NOMO-1 treated with dmso at 0.1 percent for 144 hours (cell line): ENCODE measurements at regions not wholly inside any gene's neighbourhood (a gene's known extent, or its start where the extent isn't known, plus 50 kb on each side); places are given as distances from the start of the nearest gene placed in this dataset.
"Not testable (repeated sequence)": the region's sequence is repeated elsewhere in the genome, so short reads cannot be mapped to it uniquely, and the experiment has no call there.

ENCODE experiments used
- DNase-seq: peaks from one replicate; lab custom pipeline; 2025; ENCODE audit not compliant: unreplicated experiment; lab: John Stamatoyannopoulos, UW

DNA sequence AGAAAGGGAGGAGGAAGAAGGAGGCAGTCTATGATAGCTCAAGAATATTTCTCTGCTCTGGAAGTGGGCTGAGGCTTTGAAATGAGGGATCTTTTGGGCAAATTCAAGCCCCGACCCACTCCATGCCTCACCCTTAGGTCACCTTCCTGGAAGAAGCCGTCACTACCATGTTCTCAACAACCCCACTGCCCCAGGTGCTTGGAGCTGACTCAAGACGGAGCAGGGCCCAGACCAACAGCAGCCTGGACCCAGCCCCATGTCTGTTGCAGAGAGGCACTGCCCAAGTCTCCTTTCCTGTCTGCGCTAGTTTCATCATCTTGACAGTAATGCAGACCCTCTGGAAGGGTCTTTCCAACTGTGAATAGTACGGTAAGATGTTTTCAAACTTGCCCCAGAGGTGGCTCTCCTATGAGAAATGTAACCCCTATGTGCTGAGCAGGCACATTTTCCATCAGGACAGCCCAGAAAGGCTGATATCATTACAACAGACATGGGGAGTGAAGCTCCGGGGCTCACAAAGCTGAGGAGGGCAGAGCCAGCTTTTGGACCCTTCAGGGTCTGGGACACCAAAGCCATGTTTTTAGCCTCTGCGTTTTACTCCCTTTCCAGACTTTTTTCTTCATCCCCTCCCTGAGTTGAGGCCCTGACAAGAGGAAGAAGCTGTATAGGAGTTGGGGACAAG is 128.2 kb upstream of the LARP1 start:
- no peak for DNase-seq

DNA sequence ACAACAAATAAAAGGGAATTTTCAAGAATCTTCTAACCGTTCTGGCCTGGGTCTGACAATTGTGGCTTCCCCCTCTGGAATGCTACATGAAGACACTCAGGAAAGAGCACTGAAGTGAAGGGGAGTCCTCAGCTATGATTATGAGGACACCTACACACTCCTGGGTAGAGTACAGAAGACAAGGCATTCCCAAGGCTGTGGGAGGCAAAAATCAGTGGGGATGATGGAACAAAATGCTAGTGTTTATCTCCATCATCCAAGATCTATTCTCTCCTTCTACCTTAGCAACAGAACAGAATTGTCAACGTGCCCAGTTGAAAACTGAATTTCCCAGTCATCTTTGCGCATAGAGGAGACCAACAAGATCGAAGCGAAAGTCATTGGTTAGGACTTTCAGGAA is 130.1 kb upstream of the LARP1 start:
- no peak for DNase-seq

DNA sequence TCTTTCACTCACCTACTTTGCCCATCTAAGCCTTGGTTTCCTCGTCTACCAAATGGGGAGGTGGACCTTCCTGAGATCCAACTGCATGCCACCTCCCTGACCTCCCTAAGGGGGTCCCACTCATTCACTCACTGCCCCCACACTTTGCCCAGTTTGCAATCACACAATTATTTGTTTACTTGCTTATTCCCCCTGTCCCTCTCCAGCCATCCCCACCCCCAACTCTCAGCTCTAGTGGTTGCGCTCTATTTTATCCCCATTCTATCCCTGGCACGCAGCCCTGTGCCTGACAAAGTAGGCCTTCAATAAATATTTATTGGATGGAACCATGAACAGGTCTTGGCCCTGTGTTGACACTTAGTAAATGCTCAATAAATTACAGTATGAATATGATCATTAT is 130.8 kb upstream of the LARP1 start:
- no peak for DNase-seq

DNA sequence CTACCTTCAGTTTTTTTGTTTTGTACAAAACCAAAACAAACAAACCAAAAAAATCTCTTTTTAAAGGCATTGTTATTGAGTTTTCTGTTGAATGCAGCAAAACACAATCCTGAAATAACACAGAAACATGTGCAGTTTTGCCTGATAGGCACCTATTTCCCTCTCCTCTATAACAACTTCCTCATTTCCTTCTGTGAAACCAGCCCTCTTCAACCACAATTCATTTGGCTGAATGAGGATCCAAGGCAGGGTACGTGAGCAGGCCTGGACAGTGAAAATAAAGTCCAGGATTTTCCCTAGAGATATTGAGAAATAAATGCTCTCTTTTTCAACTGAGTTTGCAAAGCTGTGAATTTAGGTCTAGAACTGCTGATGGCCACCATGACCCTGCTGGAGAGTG is 134.8 kb upstream of the LARP1 start:
- peak; percentile 52 for DNase-seq

DNA sequence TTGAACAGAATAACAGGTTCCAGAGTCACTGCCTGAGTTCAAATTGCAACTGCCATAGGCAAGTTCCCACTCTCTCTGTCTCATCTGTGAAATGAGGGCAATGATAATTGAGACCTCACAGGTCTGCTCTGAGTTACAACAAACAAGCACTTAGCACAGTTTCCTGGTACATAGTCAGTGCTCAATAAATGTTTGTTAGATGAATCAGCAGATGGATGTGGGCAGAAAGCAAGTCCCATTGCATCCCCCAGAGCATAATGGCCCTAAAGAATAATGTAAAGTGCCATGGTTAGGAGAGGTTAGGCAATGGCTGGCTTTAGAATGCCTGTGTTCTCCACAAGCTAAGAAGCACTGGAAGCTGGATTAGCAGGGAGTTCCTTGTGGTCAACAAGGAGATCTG is 136.5 kb upstream of the LARP1 start:
- no peak for DNase-seq

DNA sequence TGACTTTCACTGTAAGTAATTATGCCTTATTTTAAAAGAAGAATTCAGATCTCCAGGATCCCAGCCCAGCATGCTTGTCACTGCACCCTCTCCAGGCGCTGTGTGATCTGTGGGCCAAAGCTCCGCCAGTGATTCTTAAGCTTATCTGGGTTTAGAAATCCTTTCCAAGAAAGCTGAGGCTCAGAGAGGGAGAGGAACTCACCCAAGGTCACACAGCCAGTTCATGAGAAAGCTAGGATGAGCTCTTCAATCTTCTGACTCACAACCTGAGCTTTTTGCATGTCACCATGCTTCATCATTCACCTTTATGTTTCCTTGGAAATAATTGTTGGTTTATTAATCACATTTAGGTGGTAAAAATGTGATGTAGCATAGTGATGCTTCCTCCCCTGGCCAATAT is 136.6 kb upstream of the HAND1 start:
- DNase-seq: no peak

DNA sequence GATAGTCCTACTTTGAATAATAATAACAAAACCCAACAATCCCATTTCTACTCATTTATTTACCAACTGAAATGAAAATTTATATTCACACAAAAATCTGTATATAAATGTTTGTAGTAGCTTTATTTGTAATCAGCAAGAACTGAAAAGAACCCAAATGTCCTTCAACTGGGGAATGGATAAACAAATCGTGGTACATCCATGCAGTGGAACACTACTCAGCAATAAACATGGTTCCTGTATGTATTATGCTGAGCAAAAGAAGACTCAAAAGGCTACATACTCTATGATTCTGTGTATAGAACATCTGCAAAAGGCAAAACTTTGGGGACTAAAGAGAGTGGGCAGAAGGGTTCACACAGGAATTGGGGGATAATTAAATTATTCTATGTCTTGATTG is 136.1 kb upstream of the HAND1 start:
- DNase-seq: no peak

DNA sequence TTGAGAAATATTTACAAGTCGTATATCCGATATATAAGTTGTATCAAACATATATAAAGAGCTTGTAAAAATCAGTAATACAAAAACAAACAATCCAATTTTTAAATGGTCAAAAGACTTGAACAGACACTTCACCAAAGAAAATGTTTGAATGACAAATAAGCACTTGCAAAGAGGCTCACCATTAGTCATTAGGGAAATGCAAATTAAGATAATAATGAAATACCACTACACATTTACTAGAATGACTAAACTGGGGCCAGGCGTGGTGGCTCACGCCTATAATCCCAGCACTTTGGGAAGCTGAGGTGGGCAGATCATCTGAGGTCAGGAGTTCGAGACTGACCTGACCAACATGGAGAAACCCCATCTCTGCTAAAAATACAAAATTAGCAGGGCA is 134.6 kb upstream of the HAND1 start:
- no peak for DNase-seq

DNA sequence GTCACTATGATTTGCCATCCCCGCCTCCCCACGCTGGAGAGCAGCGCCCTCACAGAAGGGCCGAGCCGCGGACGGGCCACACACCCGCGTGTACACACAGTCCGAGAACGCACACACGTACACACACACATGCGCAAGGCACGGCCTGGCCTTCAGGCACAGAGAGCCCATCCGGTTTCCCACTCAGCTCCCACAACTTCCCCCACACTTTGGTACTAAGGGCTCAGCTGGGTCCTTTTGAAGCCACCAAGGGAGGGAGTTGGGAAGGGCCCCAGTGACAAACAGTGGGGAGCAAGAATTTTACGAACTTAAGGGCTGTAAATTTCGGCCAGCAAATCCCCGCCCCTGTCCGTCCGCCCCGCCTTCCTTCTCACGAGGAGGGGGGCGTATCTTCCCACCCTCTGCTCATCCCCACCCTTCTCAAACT is 133.3 kb upstream of the HAND1 start:
- DNase-seq: no peak

DNA sequence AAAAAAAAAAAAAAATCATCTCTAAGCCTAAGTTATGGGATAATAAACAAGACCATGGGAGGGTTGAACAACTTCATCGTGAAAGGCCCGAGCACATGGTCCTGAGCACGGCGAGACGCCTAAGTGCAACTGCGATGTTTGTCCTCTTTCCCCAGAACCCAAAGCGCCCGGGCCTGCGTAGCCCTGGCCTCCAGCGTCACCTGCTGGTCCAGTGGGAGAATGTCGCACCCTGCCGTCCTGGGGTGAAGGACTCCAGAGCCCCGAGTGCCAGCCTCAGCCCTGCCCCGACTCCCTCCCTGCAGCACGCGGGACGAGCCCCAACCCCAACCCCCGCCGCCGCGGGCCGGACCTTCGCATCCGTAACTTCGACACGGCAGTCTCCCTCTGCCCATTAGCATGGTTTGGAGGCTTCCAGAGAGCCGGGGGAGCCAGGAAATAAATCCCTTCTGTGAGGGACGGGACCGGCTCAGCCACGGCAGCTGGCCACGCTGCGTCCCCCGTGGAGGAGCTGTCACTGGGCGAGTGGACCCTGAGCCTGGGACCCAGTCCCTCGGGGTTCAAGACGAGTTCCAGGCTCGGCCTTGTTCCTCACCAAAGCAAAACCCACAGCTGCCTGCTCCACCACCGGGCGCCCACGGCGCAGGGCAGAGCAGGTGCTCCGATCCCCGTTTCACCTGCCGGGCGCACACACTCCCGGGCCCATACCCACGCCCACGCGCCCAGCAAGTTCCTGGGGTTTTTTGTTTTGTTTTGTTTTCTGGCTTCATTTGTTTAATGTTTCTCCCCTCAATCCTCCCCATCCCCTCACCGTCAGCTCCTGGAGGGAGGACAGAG is 132.5 kb upstream of the HAND1 start:
- peak; percentile 72 for DNase-seq

DNA sequence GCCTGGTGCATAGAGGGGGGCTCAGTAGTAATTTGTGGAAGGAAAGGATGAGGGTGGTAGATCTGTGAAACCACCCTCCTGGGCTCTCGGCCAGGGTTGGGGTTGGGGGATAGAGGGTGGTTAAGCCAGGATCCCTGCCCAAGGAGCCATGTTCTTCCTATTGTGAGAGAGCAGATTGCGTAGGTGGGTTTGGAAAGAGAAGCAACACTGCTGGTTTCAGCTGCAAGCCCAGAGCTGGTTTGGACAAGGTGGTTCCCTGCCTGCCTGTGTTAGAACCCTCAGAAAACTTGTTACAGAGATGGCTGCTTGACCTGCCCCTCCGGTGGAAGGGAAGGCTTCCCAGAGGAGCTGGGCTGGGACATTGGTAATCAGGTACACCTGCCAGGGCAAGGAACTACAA is 131.2 kb upstream of the HAND1 start:
- DNase-seq: no peak

DNA sequence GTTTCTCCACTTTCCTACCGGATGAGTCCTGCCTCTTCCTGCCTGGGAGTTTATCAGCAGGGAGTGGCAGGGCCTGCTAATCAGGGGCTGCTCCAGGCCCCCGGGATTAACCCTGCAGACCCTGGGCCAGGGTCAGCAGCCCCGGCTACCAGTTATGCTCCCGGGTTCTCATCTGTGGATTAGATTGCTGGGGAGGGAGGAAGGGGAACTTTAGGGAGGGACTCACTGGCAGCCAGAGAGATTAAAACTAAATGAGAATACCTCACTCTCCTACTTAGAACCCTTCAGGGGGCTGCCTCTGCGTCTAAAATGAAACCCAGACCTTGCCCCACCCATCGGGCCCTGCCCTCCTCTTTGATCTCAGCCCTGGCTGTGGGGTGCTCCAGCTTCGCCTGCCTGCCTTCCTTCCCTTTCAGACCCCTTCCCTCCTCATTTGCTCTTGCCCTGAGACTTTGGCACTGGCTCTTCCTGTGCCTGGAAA is 130.5 kb upstream of the HAND1 start:
- DNase-seq: no peak

DNA sequence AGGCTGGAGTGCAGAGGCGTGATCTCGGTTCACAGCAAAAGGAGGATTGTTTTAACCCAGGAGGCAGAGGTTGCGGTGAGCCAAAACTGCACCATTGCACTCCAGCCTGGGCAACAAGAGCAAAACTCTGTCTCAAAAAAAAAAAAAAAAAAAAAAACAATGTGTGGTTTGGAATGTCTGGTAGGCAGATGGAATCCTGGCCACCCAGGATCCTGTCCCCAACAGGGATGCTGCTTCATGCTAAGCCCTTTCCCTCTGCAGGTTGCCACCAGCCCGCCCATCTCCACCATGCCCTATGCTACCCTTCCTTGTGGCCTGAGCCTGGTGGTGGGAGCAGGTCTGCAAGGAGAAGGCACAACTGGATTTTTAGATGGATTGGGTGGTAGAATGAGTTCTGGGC is 129.7 kb upstream of the HAND1 start:
- no peak for DNase-seq

DNA sequence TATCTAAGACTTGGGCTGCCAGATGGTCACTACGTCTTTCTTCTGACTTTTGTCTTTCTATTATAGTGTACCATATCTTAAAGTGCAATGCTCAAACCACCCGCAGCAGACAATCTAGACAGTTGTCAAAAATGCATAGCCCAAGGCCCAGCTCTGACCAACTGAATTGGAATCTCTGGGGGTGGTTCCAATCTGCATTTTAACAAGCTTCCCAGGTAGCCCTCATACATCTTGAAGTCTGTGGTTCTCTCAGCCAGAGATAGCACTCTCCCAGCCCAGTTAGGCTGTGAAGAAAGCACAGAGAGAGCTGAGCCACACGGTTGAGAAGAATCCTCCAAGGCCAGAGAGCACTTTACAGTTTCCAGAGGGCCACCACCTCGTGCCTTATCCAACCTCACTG is 128.2 kb upstream of the HAND1 start:
- DNase-seq: no peak

DNA sequence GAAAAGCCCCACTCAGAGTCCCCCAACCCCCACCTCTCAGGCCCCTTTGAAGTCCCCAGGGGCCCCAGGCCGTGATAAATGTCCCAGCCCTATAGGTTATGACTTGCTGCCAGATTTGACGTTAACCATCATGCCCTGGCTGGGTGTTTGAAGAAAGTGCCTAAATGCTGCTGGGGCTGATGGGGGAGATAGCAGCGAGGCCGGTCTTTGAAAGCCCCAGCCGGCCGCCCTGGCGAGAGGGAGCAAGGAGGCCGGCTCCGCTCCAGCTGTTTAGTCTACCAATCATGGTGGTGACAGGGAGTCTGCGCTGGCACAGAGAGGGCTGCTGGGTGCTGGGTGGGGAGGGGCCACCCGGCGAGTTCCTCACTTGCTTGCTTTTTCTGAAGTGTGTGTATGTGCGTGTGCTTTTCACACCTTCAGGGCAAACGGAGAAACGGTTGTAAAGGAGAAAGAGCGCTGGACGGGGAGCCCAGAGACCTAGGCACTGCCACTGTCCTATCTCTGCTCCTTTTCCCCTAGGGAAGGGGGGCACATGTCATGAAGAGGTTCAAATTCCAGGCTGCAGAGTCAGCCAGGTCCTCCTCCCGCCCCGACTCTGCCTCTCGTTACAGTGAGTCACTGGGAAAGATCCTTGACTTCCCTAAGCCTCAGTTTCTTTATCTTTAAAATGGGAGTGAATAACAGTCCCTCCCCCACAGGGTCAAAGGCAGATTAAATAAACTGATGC is 126.1 kb upstream of the HAND1 start:
- no peak for DNase-seq

DNA sequence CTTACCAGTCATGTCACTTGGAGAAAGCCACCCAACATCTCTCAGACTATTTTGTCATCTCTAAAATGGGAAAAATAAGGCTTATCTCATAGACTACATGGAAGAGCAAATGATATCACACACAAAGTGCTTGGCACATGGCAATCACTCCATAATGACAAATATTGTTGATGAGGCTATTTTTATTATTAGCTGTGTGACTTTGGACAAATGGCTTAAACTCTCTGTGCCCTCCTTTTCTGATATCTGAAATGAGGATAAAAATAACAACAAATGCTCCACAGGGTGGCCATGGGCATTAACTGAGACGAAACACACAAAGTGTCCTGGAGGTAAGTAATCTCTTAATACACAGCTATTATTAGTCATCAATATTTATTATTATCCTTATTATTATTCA is 125.5 kb upstream of the HAND1 start:
- no peak for DNase-seq

DNA sequence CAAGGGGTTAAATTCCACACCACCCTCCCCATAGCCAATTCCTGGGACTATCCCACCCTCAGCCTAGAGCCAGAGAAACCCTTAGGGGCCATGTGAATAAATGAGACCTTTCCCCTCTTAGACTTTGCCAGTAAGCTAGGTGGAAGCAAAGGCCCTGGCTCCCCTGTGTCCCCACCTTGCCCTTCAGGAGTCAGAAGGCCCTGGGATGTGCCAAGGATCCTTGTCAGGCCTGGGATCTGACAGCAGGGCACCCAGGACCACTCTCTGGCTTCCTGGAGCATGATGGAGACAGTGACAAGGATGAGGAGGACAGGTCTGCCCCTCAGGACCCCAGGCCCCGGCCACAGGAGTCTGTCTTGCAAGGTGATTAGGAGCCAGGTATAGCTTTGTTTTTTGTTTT is 125.0 kb upstream of the HAND1 start:
- DNase-seq: no peak

DNA sequence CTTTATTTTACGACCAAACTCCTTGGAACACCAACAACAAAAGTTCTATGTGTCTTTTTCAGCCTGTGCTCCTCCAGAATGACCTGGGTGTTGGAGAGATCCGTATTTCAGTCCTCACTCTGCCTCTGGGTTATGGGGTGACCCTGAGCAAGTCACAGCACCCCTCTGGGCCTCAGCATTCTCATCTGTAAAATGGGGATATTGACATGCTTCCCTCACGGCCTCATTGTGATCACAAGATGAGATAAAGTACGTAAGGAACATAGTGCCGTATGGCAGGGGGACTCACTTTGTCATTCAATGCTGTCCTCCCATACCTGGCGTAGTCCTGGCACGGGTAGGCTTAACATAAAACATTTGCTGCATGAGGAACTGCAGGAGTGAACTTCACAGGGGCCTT is 123.0 kb upstream of the HAND1 start:
- no peak for DNase-seq

DNA sequence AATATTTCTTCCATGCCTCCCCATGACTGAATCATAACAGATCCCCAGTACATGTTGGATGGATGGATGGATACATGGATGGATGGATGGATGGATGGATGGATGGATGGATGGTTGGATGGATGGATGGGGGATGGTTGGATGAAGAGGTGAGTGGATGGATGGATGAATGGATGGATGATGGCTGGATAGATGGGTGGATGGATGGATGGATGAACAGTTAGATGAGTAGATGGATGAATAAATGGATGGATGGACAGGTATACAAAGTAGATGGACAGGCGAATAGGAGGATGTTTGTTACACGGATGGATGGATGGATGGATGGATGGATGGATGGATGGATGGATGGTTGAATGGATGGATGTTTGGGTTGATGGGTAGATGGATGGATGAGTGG is 120.0 kb upstream of the HAND1 start:
- DNase-seq: no peak

DNA sequence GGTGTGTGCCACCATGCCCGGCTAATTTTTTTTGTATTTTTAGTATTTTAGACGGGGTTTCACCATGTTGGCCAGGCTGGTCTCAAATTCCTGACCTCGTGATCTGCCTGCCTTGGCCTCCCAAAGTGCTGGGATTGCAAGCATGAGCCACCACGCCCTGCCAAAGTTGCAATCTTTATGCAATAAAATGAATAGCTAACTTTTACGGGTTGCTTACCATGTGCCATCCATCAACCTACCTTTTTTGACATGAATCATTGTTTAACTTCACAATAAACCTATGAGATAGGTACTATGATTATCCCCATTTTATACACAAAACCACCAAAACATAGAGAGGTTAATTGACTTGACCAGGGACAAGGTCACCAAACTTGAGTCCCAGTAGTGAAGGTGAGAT is 118.8 kb upstream of the HAND1 start:
- not testable (repeated sequence) for DNase-seq

DNA sequence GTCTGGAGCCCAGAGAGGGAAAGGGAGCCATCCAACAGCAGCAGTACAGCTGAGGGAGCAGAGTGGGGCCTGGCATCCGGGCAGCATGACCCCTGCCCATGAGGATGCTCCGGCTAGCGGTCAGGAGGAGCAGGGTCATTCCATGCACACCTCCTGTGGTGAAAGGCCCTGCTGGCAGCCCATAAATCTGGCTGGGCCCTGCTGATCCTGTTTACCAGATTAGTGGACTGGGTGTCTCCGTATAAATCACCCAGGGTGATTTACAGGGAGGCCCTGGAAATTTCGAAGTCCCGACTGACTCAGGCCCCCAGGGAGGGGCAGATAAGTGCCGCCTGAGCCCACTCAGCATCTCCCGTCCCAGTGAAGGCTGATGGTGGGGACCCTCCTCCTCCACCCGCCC is 117.6 kb upstream of the HAND1 start:
- DNase-seq: no peak

DNA sequence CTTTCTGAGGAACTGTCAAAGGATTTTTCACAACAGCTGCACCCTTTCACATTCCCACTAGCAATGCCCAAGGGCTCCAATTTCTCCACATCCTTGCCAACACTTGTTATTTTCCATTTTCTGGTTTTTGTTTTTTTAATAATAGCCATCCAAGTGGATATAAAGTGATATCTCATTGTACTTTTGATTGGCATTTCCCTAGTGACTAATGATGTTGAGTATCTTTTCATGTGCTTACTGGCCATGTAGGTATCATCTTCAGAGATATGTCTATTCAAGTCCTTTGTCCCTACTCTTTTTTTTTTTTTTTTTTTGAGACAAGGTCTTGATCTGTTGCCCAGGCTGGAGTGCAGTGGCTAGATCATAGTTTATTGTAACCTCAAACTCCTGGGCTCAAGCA is 115.8 kb upstream of the HAND1 start:
- DNase-seq: no peak
